ENCODE measurements at regions not wholly inside any gene's neighbourhood (a gene's known extent, or its start where the extent isn't known, plus 50 kb on each side); places are given as distances from the start of the nearest gene placed in this dataset.

GRCh38 chr2:34025196-34025595 lies 426.1 kb upstream of the FAM98A start:
- DNase-seq: no peak

DNA sequence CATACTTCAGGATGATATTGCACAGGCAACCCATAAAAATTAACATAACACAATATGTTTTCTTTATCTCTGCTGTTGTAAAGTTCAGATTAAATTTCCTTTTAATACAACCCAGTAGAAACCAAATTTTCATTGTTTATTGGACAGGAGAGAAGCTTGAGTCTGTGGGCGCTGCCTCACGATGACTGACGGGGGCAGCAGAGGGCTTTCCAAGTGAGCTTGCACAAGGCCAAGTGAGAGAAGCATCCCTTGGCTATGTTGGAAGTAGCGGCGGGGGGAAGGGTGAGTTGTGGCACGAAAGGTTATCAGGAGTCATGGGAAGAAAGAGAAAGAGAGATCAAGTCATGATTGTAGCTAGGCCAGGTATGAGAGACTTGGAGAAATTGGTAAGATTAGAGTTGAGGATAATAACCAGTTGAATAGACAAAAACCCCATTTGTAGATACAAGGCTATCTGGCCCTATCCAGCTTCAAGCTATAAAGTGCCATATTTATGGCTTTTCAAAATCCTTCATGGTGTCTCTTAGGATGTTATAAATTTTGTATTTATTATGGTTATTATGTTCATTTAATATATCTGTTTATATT lies 413.7 kb upstream of the FAM98A start:
- DNase-seq: peak; percentile 10

DNA sequence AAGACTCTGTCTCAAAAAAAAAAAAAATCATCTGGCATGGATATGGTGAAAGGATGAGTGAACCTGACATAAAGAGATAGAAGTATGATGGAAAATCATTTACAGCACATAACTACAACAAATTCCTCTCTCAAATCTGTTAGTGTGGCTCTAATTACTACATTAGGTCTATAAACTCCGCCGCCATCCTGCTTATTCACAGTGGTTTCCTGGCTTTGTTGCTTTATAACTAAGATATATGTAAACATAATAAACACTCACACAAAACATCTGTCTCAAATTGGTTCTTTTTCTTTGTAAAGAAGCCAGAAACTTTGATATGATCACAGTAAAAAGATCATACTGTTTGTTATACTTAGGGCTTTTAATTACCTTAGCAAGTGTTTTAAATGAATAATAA lies 412.6 kb upstream of the FAM98A start:
- DNase-seq: no peak

DNA sequence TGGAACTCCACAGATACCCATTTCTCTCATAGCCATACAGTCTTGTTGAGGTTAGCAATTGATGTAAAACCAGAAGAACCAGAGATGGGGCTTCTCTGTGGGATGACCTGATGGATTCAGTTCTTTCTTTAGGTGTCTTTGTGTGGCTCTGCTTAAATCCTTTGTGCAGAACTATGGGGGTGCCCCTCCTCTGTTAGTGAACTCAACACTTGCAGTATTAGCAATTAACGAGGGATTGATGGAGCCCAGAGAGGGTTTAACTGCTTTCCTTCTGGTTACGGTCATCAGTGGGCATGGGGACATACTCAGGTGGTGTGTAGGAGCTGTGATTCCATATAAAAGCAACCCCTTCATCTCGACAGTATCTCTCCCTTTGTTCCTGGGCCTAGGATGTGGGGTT lies 406.8 kb upstream of the FAM98A start:
- no peak for DNase-seq

GRCh38 chr2:34004936-34005335 lies 405.8 kb upstream of the FAM98A start:
- no peak for DNase-seq

GRCh38 chr2:34003795-34004194 lies 404.7 kb upstream of the FAM98A start:
- peak; percentile 46 for DNase-seq

- DNase-seq: no peak
Measured at GRCh38 chr2:34001557-34001956, 402.5 kb upstream of the FAM98A start.

- DNase-seq: no peak
Measured at GRCh38 chr2:33984131-33984530, 385.0 kb upstream of the FAM98A start.

- DNase-seq: no peak
Measured at GRCh38 chr2:33978471-33978870, 379.4 kb upstream of the FAM98A start.

DNA sequence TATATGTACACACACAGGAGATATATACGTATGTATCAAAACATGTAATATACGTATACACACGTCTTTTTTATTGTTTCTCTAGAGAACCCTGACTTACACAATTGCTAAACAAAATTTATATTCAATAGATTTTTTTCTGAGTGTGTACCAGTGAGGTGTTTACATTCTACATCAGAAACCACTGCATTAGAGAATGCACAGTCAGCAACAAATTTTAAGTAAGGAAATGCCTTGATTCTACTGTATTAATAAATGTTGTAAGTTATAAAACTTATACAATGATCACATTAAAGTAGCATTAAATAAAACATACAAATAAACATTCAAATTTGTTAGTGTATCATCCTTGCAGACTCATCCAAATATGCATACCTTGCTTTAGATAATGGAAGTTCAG lies 376.4 kb upstream of the FAM98A start:
- no peak for DNase-seq

GRCh38 chr2:33967103-33967502 lies 368.0 kb upstream of the FAM98A start:
- no peak for DNase-seq

DNA sequence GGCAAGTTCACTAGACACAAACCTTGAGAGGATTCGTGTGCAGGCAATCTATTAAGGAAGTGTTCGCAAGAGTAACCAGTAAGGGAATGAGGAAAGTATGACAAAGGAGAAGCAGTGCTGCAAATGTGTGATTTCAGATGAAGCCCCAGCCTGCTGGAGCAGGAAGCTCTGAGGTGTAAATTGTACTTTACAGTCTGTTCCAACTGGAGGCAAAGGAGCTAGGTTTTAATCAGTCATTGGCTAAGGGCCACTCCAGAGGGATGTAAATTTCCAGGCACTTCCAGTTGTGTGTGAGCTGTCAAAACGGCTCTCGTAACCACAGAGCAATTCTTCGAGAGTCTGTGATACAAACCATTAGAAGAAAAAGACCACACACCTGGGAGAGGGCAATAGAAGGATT lies 359.5 kb upstream of the FAM98A start:
- no peak for DNase-seq

- no peak for DNase-seq
Measured at GRCh38 chr2:33949371-33949770, 350.3 kb upstream of the FAM98A start.

DNA sequence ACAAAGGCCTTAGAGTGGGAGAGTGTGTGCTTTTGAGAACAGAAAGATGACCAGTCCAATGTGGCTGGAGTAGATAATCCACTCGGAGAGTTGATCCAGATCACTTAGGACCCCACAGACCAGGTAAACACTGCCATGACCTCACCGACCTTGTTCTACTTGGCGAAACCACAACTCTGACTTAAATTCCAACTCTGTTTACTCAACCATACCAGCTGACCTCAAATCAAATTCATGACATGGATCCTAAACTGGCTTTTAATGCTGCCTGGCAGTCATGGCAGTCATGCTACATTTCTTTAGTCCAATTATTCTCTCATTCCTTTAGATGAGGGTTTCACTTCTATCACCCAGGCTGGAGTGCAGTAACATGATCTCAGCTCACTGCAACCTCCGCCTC lies 347.1 kb upstream of the FAM98A start:
- no peak for DNase-seq

DNA sequence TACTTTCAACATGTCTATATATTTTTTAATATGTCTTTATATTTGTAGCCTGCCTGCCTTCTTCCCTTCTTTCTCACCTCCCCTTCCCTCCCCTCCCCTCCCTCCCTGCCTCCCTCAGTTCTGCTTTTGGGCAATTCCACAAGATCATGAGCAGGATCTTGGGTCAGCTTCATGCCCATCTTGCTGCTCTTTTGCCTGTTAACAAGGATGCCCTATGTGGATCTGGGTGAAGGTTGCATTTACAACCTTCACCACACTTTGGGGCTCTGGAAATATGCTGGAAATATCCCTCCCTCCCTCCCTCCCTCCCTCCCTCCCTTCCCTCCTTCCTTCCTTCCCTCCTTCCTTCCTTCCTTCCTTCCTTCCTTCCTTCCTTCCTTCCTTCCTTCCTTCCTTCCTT lies 334.1 kb upstream of the FAM98A start:
- no peak for DNase-seq

DNA sequence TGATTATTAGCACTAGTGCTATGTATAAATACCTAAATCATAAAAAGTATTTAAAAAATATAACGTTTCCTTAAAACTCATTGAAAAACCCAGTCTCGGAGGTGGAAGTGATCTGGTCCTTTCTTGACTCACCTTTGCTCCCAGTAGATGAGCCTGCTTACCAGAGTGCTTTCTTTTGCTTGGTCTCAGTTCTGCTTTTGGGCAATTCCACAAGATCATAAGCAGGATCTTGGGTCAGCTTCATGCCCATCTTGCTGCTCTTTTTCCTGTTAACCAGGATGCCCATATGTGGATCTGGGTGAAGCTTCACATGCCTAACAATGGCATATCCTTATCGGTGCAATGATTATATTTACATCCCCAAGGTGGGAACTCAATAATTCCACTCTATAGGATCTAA lies 332.1 kb upstream of the FAM98A start:
- no peak for DNase-seq

DNA sequence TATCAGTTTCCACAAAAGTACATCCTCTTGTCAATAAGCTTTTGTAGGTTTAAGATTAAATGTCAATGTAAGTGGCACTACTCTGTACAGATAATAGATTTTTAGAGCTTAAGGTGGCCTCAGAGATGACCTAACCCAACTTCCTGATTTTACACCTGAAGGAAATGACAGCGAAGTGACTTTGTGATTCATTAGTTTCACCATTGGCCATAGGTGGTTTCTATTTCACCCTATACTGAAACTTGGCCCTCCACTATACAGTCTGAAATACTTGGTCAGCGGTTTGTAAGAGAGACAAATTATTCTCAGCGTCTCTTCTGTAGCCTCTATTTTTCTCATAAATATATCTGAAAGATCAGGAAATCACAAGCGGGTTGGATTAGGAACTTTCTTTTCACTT lies 330.4 kb upstream of the FAM98A start:
- DNase-seq: no peak

DNA sequence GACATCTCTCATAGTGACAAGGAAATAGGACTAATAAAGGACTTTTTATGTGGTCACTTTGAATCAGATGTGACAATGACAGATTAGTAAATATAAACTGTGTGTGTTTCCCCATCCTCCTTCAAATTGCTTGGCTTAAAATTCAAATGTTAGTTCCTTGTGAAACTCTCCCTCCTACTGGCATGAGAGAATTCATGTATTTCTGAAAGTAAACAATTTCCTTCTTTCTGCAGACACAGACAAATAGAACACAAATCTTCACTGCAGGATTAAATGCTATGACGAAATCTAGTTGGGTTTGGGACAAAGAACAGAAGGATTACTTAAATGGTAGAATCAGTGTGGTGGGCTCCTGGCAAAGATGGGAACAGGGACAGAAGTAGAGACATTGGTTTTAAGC lies 328.7 kb upstream of the FAM98A start:
- DNase-seq: no peak

- DNase-seq: no peak
Measured at GRCh38 chr2:33925311-33925710, 326.2 kb upstream of the FAM98A start.

- DNase-seq: no peak
Measured at GRCh38 chr2:33924586-33925169, 325.6 kb upstream of the FAM98A start.

DNA sequence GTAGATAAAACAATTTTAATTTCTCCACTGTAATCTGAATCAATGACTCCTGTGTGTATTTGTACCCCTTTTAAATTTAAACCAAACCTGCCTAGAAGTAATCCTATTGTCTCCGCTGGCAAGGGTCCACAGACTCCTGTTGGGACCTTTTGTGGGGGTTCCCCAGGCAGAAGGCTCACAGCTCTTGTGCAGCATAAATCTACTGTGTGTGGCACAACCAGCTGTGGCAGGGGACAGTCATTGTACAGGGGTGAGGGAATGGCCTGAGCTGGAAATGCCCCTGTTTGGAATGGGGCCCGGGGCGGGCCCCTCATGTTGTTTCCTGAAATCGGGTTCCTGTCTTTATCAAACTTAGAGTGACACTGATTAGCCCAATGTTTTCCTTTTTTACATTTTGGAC lies 318.2 kb upstream of the FAM98A start:
- no peak for DNase-seq

DNA sequence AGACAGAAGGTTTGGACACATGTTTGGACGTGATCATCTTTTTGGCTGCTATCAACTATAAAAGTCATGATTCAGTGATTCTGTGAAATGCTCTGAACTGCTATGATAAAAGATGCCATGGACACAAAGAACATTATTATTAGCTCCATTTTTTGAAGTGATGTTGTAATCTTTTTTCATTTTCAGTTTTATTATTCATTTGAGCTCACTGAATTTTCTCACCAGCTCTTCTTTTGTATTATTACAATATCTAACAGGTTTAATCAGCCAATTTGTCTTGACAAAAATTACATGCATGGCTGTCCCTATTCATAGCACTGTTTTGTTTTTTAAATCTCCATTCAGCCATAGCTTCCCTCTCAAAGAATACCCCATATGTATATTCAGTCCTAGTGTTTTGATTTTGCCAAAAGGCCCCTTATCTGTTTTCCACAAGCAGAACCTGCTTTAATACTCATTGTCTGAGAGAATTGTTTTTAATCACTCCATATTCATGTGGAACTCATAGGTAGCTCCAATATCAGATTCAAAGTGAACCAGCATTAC lies 314.0 kb upstream of the FAM98A start:
- no peak for DNase-seq

DNA sequence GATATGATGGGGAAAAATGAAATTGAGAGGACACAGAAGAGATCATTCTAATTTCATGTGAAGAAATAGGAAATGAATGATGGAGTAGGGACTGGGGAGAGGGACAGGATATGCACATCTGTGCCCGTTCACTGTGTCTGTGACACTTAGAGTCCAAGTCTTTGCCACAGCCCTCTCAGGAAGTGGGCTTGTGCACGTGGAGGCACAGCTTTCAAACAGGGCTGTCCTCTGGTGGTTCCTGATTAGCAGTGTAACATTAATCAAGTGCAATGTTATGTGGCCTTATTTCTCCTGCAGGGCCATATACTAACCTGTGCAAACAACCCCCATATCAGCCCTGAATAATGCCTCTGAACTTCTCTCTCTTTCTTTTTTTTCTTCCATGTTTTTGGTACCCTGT lies 312.2 kb upstream of the FAM98A start:
- no peak for DNase-seq

GRCh38 chr2:33909945-33910695 lies 311.0 kb upstream of the FAM98A start:
- no peak for DNase-seq

Measured in MV-4-11 (cell line).